K562 (cell line): ENCODE measurements at regions not wholly inside any gene's neighbourhood (a gene's known extent, or its start where the extent isn't known, plus 50 kb on each side); places are given as distances from the start of the nearest gene placed in this dataset.

Experiments
- BRCA1 ChIP-seq, 2 experiments: fragments of 450-650 bp in 1 of 2; sonication (generic) in 1 of 2; formaldehyde crosslinking in 1 of 2; IDR thresholded peaks; 2 replicates each; pipeline versions ENCODE4 v1.5.0 to v1.6.1; 2017 to 2020; ENCODE audit warnings: mild to moderate bottlenecking in 1 of 2, missing genetic modification reagents in 1 of 2
- EZH2 ChIP-seq: IDR thresholded peaks from 2 replicates; pipeline ENCODE4 v1.6.1; 2012; ENCODE audit warnings: low read depth, mild to moderate bottlenecking, inconsistent platforms, low read length, borderline replicate concordance
- GABPA ChIP-seq: fragments of 200-800 bp; sonication (Bioruptor generic); conservative IDR thresholded peaks from 2 replicates; pipeline ENCODE4 v1.6.1; 2016; ENCODE audit warnings: low read depth, missing genetic modification characterization, missing compliant biosample characterization
- GATA2 ChIP-seq: sonication (generic); formaldehyde crosslinking; IDR thresholded peaks from 2 replicates; pipeline ENCODE4 v1.4.0; 2020; ENCODE audit warnings: mild to moderate bottlenecking, missing genetic modification reagents
- HIVEP1 ChIP-seq: fragments of 250-450 bp; sonication (Bioruptor Pico); IDR thresholded peaks from 2 replicates; pipeline ENCODE4 v1.4.0; 2020; ENCODE audit warnings: mild to moderate bottlenecking
- MAFF ChIP-seq: IDR thresholded peaks from 2 replicates; pipeline ENCODE4 v1.6.1; 2012; ENCODE audit warnings: low read length, improper control_type of control experiment
- SIX5 ChIP-seq, 2 experiments: IDR thresholded peaks; 2 replicates each; pipeline ENCODE4 v1.6.1; 2011; ENCODE audit warnings: low read length in 2 of 2, borderline replicate concordance in 1 of 2, low read depth in 1 of 2, mild to moderate bottlenecking in 1 of 2, moderate library complexity in 1 of 2; ENCODE audit not compliant: insufficient read depth in 1 of 2
- SREBF1 ChIP-seq: fragments of 150-350 bp; IDR thresholded peaks from 2 replicates; pipeline ENCODE4 v1.6.1; 2014; ENCODE audit warnings: antibody characterized with exemption, low read depth, low read length, borderline replicate concordance
- ZFX ChIP-seq: sonication (generic); formaldehyde crosslinking; IDR thresholded peaks from 2 replicates; pipeline ENCODE4 v1.8.0; 2022; ENCODE audit warnings: mild to moderate bottlenecking, missing genetic modification reagents, moderate library complexity
- ZNF324 ChIP-seq: fragments of 250-450 bp; sonication (Bioruptor Pico); IDR thresholded peaks from 2 replicates; pipeline ENCODE4 v1.4.0; 2020; ENCODE audit warnings: mild to moderate bottlenecking
- TF ChIP-seq, protein P1 (sequence below): sonication (generic); formaldehyde crosslinking; IDR thresholded peaks from 2 replicates; pipeline ENCODE4 v1.9.0; 2022; ENCODE audit warnings: mild to moderate bottlenecking, missing genetic modification reagents
- TF ChIP-seq, protein P2 (sequence below), 3 experiments: IDR thresholded peaks in 2 of 3; conservative IDR thresholded peaks in 1 of 3; 2 replicates each; pipeline ENCODE4 v1.5.1; 2011 to 2012; ENCODE audit warnings: low read length in 3 of 3, mild to moderate bottlenecking in 3 of 3, control low read depth in 2 of 3, improper control_type of control experiment in 1 of 3, inconsistent platforms in 1 of 3, low read depth in 1 of 3, mixed read lengths in 1 of 3, moderate library complexity in 1 of 3; ENCODE audit not compliant: insufficient read depth in 2 of 3

DNA sequence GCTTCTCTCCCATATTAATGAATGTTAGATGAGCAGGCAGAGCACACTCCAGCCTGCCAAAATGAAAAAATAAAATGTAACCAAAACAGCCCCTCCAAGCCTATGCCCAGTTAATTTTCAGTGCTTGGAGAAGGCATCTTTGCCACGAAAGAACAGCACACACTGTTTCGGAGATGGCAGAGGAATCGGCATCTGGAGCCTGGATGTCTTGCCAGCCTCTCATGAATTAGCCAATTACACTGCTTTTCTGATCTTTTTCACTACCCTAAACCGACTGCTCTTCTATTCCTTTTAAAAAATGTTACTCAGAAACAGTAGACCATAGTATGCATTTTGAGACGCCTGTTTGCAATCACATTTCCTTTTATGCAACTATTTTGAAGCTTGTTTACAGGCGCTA is 249.6 kb downstream of the TLE3 start:
- no peak for TF ChIP-seq BRCA1 (IDR thresholded peaks at IDR 0.05)
- no peak for TF ChIP-seq BRCA1 (CRISPR knock-in tag; IDR thresholded peaks at IDR 0.05)
- TF ChIP-seq, protein P1, sequence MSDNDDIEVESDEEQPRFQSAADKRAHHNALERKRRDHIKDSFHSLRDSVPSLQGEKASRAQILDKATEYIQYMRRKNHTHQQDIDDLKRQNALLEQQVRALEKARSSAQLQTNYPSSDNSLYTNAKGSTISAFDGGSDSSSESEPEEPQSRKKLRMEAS = no peak
- TF ChIP-seq GATA2 (CRISPR knock-in tag) = no peak
- TF ChIP-seq MAFF = no peak
- no peak for TF ChIP-seq ZNF324 (CRISPR knock-in tag)
- no peak for TF ChIP-seq SREBF1
- TF ChIP-seq, protein P2, sequence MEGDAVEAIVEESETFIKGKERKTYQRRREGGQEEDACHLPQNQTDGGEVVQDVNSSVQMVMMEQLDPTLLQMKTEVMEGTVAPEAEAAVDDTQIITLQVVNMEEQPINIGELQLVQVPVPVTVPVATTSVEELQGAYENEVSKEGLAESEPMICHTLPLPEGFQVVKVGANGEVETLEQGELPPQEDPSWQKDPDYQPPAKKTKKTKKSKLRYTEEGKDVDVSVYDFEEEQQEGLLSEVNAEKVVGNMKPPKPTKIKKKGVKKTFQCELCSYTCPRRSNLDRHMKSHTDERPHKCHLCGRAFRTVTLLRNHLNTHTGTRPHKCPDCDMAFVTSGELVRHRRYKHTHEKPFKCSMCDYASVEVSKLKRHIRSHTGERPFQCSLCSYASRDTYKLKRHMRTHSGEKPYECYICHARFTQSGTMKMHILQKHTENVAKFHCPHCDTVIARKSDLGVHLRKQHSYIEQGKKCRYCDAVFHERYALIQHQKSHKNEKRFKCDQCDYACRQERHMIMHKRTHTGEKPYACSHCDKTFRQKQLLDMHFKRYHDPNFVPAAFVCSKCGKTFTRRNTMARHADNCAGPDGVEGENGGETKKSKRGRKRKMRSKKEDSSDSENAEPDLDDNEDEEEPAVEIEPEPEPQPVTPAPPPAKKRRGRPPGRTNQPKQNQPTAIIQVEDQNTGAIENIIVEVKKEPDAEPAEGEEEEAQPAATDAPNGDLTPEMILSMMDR (IDR thresholded peaks at IDR 0.05 in 2 of 3, conservative IDR thresholded peaks at IDR 0.05 in 1 of 3; ENCODE audit: insufficient read depth in 2 of 3, low read depth in 1 of 3, low read length in 3 of 3) = no peak
- no peak for TF ChIP-seq SIX5 (IDR thresholded peaks at IDR 0.05; ENCODE audit: borderline replicate concordance in 1 of 2, insufficient read depth in 1 of 2, low read depth in 1 of 2, low read length in 2 of 2)
- TF ChIP-seq HIVEP1 (CRISPR knock-in tag) = no peak
- TF ChIP-seq EZH2 = no peak
- no peak for TF ChIP-seq ZFX
- TF ChIP-seq GABPA (tag) = no peak
